GM23338 (cell line): ENCODE measurements at regions not wholly inside any gene's neighbourhood (a gene's known extent, or its start where the extent isn't known, plus 50 kb on each side); places are given as distances from the start of the nearest gene placed in this dataset.
"Not testable (repeated sequence)": the region's sequence is repeated elsewhere in the genome, so short reads cannot be mapped to it uniquely, and the experiment has no call there.

Experiments
- ATAC-seq: fragments of 200-7000 bp; cut with Tn5 transposase; 3 replicates; pipeline ENCODE4 v1.9.1; 2020
- DNase-seq: peaks from one replicate; pipeline ENCODE4 v3.0.0-alpha.2; 2015; ENCODE audit warnings: low spot score
- H2AFZ ChIP-seq: fragments of 200-600 bp; sonication (generic); 2 replicates; pipeline ENCODE4 v1.8.0; 2016; ENCODE audit warnings: antibody characterized with exemption, mild to moderate bottlenecking, moderate library complexity
- H3F3A ChIP-seq: fragments of 200-600 bp; sonication (generic); replicated peaks from 2 replicates; pipeline ENCODE4 v1.8.0; 2017; ENCODE audit warnings: antibody characterized with exemption, mixed run types, low read depth
- H3K27ac ChIP-seq: fragments of 200-600 bp; sonication (generic); 2 replicates; pipeline ENCODE4 v1.6.1; 2016; ENCODE audit warnings: low read depth
- H3K27me3 ChIP-seq: fragments of 200-600 bp; sonication (generic); 2 replicates; pipeline ENCODE4 v1.8.0; 2016; ENCODE audit warnings: mild to moderate bottlenecking, mixed run types, moderate library complexity; ENCODE audit not compliant: insufficient read depth
- H3K36me3 ChIP-seq: fragments of 200-600 bp; sonication (generic); 2 replicates; pipeline ENCODE4 v1.8.0; 2016; ENCODE audit warnings: mild to moderate bottlenecking; ENCODE audit not compliant: insufficient read depth
- H3K4me1 ChIP-seq: fragments of 200-600 bp; sonication (generic); 2 replicates; pipeline ENCODE4 v1.8.0; 2016; ENCODE audit warnings: mild to moderate bottlenecking, moderate library complexity; ENCODE audit not compliant: insufficient read depth
- H3K4me2 ChIP-seq: fragments of 200-600 bp; sonication (generic); 2 replicates; pipeline ENCODE4 v1.7.1; 2017; ENCODE audit warnings: mixed run types
- H3K4me3 ChIP-seq: fragments of 200-600 bp; sonication (generic); 2 replicates; pipeline ENCODE4 v1.6.1; 2016; ENCODE audit warnings: mixed run types
- H3K79me2 ChIP-seq: fragments of 200-600 bp; sonication (generic); replicated peaks from 2 replicates; pipeline ENCODE4 v1.8.0; 2017; ENCODE audit warnings: mild to moderate bottlenecking; ENCODE audit not compliant: insufficient read depth
- H3K9me2 ChIP-seq: fragments of 200-600 bp; sonication (generic); 2 replicates; pipeline ENCODE4 v1.8.0; 2017; ENCODE audit not compliant: insufficient read depth
- H4K20me1 ChIP-seq: fragments of 200-600 bp; sonication (generic); replicated peaks from 2 replicates; pipeline ENCODE4 v1.8.0; 2017; ENCODE audit warnings: mild to moderate bottlenecking; ENCODE audit not compliant: insufficient read depth
- H3K27ac Mint-ChIP-seq: 2 replicates; pipeline ENCODE4 v1.8.0; 2020; ENCODE audit warnings: inconsistent platforms, mild to moderate bottlenecking, moderate library complexity, mixed read lengths
- H3K27me3 Mint-ChIP-seq: 3 replicates; pipeline ENCODE4 v1.8.0; 2022; ENCODE audit warnings: low read depth, mild to moderate bottlenecking, moderate library complexity, mixed read lengths, inconsistent platforms; ENCODE audit not compliant: insufficient read depth, poor library complexity
- H3K36me3 Mint-ChIP-seq: 3 replicates; pipeline ENCODE4 v1.8.0; 2021; ENCODE audit warnings: low read depth, mild to moderate bottlenecking, inconsistent platforms, moderate library complexity, mixed read lengths
- H3K4me1 Mint-ChIP-seq: 3 replicates; pipeline ENCODE4 v1.8.0; 2020; ENCODE audit warnings: mild to moderate bottlenecking, inconsistent platforms, mixed read lengths
- H3K4me3 Mint-ChIP-seq: 3 replicates; pipeline ENCODE4 v1.8.0; 2021; ENCODE audit warnings: moderate library complexity, mild to moderate bottlenecking, inconsistent platforms, mixed read lengths
- H3K9me3 Mint-ChIP-seq: 3 replicates; pipeline ENCODE4 v1.8.0; 2020; ENCODE audit warnings: moderate library complexity, mild to moderate bottlenecking, inconsistent platforms, mixed read lengths
- CREB1 ChIP-seq: fragments of 250-450 bp; sonication (Bioruptor Pico); IDR thresholded peaks from 2 replicates; pipeline ENCODE4 v1.5.0; 2020; ENCODE audit warnings: low read depth, mild to moderate bottlenecking, moderate library complexity
- CTCF ChIP-seq, 2 experiments: fragments of 200-600 bp in 1 of 2; sonication (generic) in 1 of 2; conservative IDR thresholded peaks; 2 replicates each; pipeline versions ENCODE4 v1.5.1 to v1.6.1; 2016 to 2017; ENCODE audit warnings: antibody characterized with exemption in 2 of 2, low read depth in 2 of 2, mild to moderate bottlenecking in 2 of 2, moderate library complexity in 1 of 2
- EZH2 ChIP-seq: fragments of 200-600 bp; sonication (generic); IDR thresholded peaks from one replicate; pipeline ENCODE4 v1.8.0; 2017; ENCODE audit warnings: antibody characterized with exemption, mild to moderate bottlenecking, low read depth; ENCODE audit not compliant: unreplicated experiment
- JUNB ChIP-seq: IDR thresholded peaks from one replicate; pipeline ENCODE4 v1.6.1; 2016; ENCODE audit warnings: antibody characterized with exemption; ENCODE audit not compliant: unreplicated experiment
- NANOG ChIP-seq: IDR thresholded peaks from 2 replicates; pipeline ENCODE4 v1.6.1; 2016; ENCODE audit warnings: antibody characterized with exemption, borderline replicate concordance
- POLR2AphosphoS5 ChIP-seq: IDR thresholded peaks from 2 replicates; pipeline ENCODE4 v1.6.1; 2016; ENCODE audit warnings: antibody characterized with exemption, low read depth
- REST ChIP-seq: IDR thresholded peaks from one replicate; pipeline ENCODE4 v1.6.1; 2018; ENCODE audit warnings: antibody characterized with exemption; ENCODE audit not compliant: unreplicated experiment
- ZNF331 ChIP-seq: fragments of 250-450 bp; sonication (Bioruptor Pico); IDR thresholded peaks from 2 replicates; pipeline ENCODE4 v1.5.0; 2020; ENCODE audit warnings: low read depth, mild to moderate bottlenecking, moderate library complexity

DNA sequence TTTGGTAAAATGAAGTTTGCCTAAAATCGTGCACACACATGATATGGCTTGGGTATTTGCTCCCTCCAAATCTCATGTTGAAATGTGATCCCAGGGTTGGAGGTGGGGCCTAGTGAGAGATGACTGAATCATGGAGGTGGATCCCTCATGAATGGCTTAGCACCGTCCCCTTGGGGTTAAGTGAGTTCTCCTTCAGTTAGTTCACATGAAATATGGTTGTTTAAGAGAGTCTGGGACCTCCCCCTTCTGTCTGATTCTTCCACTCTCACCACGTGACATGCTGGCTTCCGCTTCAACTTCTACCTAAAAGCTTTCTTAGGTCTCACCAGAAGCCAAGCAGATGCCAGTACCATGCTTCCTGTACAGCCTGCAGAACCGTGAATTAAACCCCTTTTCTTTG is 58.4 kb downstream of the SIPA1L2 start:
- TF ChIP-seq CREB1 = no peak
- no peak for TF ChIP-seq JUNB
- no peak for TF ChIP-seq EZH2
- TF ChIP-seq POLR2AphosphoS5 = no peak
- no peak for TF ChIP-seq REST
- no peak for TF ChIP-seq CTCF (conservative IDR thresholded peaks at IDR 0.05; ENCODE audit: low read depth in 2 of 2)
- DNase-seq = no peak
- peak; percentile 66 for ATAC-seq
- no peaks in the 10 kb centered on the region for H3K36me3 Mint-ChIP-seq
- Histone ChIP-seq H3K4me1 (peaks cover 12% of the 10 kb centered on the region), H3K4me2 (no peak overlapping the region), H2AFZ (no peak overlapping the region), H3K9me2 (no peaks in the 10 kb centered on the region), H3K27me3 (no peaks in the 10 kb centered on the region), H3F3A (no peaks in the 10 kb centered on the region), H3K79me2 (0 out of 2 replicates have a peak, but pooled peaks cover 5% of the 10 kb centered on the region), H4K20me1 (no peaks in the 10 kb centered on the region), H3K4me3 (no peak overlapping the region), H3K36me3 (no peaks in the 10 kb centered on the region), H3K27ac (no peak overlapping the region)
- H3K27ac Mint-ChIP-seq = no peak overlapping the region
- H3K4me3 Mint-ChIP-seq = no peak overlapping the region
- peaks cover 2% of the 10 kb centered on the region for H3K27me3 Mint-ChIP-seq
- no peaks in the 10 kb centered on the region for H3K9me3 Mint-ChIP-seq
- H3K4me1 Mint-ChIP-seq = peaks cover 34% of the 10 kb centered on the region

GRCh38 chr1:232570007-232570406 is 59.9 kb downstream of the SIPA1L2 start:
- Histone ChIP-seq H3K36me3 (no peaks in the 10 kb centered on the region), H3K4me3 (no peak overlapping the region), H3K9me2 (no peaks in the 10 kb centered on the region), H3K27me3 (no peaks in the 10 kb centered on the region), H3F3A (no peaks in the 10 kb centered on the region), H3K4me2 (no peak overlapping the region), H3K4me1 (peaks cover 12% of the 10 kb centered on the region), H3K79me2 (0 out of 2 replicates have a peak, but pooled peaks cover 5% of the 10 kb centered on the region), H4K20me1 (no peaks in the 10 kb centered on the region), H2AFZ (no peak overlapping the region), H3K27ac (no peak overlapping the region)
- Mint-ChIP-seq H3K27ac (no peak overlapping the region), H3K4me3 (no peak overlapping the region), H3K36me3 (no peaks in the 10 kb centered on the region), H3K4me1 (peaks cover 35% of the 10 kb centered on the region), H3K27me3 (peaks cover 2% of the 10 kb centered on the region), H3K9me3 (no peaks in the 10 kb centered on the region)
- ATAC-seq (no peak), DNase-seq (no peak)
- TF ChIP-seq ZNF331 (CRISPR knock-in tag) (no peak), NANOG (no peak)

GRCh38 chr1:232569554-232569921 is 60.4 kb downstream of the SIPA1L2 start:
- ATAC-seq = not testable (repeated sequence)

More at GRCh38 chr1:232569554-232569921, 60.4 kb downstream of the SIPA1L2 start:
- H3K27ac ChIP-seq, H3K36me3 ChIP-seq, H3K4me3 ChIP-seq, H3K4me2 ChIP-seq, H3F3A ChIP-seq, H3K27ac Mint-ChIP-seq, H4K20me1 ChIP-seq, H3K27me3 Mint-ChIP-seq, H3K4me3 Mint-ChIP-seq, H3K9me3 Mint-ChIP-seq, H2AFZ ChIP-seq, H3K36me3 Mint-ChIP-seq, DNase-seq, H3K27me3 ChIP-seq, H3K9me2 ChIP-seq, H3K79me2 ChIP-seq: not testable (repeated sequence)
- H3K4me1 Mint-ChIP-seq = peaks cover 32% of the 10 kb centered on the region
- peaks cover 12% of the 10 kb centered on the region for H3K4me1 ChIP-seq
